GM12865 (cell line): ENCODE measurements at regions not wholly inside any gene's neighbourhood (a gene's known extent, or its start where the extent isn't known, plus 50 kb on each side); places are given as distances from the start of the nearest gene placed in this dataset.

Source experiments
- DNase-seq: peaks from one replicate; pipeline ENCODE4 v3.0.0; 2010; ENCODE audit warnings: low read depth
- H3K4me3 ChIP-seq: 2 replicates; pipeline ENCODE4 v1.5.1; 2011; ENCODE audit warnings: mild to moderate bottlenecking, low read depth, low read length, control low read depth
- TF ChIP-seq, protein P1 (sequence below): IDR thresholded peaks from 2 replicates; pipeline ENCODE4 v1.5.1; 2011; ENCODE audit warnings: low read length, control low read depth, low read depth, inconsistent platforms; ENCODE audit not compliant: insufficient read depth; ENCODE audit errors: missing control alignments

DNA sequence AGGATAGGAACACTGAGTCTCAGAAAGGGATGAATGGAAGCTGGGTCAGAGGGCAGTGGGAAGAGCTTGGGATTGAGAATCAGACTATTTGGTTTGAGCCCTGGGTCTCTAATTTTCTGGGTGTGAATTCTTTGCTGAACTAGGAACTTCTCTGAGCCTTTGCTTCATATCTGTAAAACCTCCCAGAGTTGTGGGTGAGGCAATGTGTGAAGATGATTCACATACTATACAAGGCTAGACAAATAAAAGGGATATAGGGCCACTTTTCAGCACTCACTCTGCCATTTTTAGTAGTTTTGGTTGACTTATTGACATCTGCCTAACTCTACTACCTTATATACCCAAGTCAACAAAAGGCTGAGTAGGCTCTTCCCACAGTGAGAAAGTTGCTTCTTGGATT is 77.7 kb upstream of the JUN start:
- DNase-seq, result no peak
- H3K4me3 ChIP-seq, result no peak overlapping the region
- TF ChIP-seq, protein P1, sequence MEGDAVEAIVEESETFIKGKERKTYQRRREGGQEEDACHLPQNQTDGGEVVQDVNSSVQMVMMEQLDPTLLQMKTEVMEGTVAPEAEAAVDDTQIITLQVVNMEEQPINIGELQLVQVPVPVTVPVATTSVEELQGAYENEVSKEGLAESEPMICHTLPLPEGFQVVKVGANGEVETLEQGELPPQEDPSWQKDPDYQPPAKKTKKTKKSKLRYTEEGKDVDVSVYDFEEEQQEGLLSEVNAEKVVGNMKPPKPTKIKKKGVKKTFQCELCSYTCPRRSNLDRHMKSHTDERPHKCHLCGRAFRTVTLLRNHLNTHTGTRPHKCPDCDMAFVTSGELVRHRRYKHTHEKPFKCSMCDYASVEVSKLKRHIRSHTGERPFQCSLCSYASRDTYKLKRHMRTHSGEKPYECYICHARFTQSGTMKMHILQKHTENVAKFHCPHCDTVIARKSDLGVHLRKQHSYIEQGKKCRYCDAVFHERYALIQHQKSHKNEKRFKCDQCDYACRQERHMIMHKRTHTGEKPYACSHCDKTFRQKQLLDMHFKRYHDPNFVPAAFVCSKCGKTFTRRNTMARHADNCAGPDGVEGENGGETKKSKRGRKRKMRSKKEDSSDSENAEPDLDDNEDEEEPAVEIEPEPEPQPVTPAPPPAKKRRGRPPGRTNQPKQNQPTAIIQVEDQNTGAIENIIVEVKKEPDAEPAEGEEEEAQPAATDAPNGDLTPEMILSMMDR, result no peak

DNA sequence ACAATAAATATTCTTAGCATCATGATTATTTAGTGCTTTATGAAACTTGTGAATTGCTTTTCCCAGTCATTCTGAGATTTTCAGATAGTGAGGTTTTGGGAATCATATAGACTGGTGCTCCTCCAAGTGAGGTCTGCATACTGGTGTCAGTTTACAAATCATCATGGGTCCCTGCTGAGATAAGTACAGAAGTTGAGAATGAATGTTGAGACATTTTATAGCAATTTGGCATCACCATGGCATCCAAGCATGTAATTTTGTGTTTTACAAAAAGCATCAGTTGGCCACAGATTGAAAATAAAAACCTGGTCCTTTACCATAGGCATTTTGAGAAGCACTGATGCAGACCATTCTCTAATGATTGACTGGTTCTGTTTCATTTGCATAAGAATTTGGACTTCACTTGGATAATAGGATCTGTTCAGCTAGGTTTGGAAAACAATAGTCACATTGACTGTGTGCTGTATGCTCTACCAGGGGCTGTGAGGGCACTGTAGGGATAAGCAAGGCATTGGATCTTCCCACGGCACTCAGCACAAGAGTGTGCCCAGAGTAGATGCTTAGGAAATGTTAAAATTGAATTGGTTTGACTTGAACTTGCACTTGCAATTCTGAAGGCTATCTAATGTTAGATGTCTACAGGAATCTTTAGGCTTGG is 79.0 kb upstream of the JUN start:
- TF ChIP-seq, protein P1, result no peak
- H3K4me3 ChIP-seq, result no peak overlapping the region
- no peak for DNase-seq

DNA sequence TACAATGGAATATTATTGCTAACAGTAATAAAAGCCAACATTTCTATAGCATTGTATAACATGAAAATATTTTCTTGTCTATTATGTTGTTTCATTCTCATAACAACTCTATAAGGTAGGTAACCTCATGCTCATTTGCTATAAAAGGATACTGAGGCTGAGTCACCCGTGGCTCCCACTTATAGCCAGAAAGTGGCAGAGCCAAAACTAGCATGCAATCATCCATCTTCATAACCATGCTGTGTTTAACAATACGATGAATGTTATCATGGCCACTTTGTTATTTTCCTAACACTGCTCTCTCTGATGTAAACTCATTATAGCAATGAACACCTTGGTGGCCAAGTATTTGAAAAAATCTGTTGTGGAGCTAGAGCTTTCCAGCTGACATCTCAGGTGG is 80.8 kb upstream of the JUN start:
- TF ChIP-seq, protein P1, result no peak
- H3K4me3 ChIP-seq, result no peak overlapping the region
- DNase-seq, result no peak

DNA sequence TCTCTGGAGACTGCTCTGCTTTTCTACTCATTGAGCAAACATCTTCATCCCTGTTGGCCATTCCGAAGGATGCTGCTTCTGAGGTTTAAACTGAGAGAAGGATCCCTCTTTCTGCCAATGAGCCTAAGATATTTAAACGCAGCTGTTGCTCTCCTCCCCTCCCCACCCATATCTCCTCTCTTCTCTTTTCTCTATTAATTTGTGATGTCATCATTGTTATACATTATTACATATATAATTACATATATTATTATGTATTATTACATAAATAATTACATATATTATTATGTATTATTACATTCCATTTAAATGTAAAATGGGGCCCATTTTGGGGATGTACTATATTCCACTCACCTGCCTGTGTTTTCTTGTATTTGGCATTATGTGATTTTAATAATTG is 82.7 kb upstream of the JUN start:
- no peak for DNase-seq

DNA sequence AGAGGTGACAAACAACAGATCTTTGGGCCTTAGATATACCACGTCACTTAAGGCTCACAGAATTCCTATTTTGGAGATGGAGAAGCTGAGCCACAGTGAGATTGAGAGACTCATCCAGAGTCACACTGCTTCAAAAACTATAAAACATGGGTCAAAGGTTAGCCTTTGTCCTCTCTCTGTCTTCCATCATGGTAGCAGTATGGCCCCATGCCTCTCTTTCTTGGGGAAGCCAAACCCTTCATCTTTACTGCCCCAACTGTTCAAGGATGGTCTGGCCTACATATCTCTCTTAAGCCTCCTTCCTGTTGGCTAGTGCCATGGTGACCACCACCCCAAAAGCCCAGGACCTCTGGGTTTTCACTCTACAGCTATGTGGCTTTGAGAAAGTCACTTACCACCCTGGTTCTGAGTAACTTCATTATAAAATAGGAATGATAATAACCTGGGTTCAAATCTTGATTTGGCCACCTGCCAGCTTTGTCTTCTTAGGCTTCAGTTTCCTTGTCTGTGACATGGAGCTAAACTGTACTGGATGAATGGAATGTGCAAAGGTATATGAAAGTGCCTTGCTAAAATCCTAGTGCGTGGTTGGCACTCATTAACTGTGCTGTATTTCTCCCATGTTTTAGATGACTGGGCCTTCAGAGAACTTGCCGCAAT is 85.9 kb upstream of the JUN start:
- TF ChIP-seq, protein P1, result no peak
- no peak for DNase-seq
- H3K4me3 ChIP-seq, result no peak overlapping the region

More for the DNA sequence above, 82.7 kb upstream of the JUN start:
- TF ChIP-seq, protein P1, result no peak
- H3K4me3 ChIP-seq, result no peak overlapping the region

DNA sequence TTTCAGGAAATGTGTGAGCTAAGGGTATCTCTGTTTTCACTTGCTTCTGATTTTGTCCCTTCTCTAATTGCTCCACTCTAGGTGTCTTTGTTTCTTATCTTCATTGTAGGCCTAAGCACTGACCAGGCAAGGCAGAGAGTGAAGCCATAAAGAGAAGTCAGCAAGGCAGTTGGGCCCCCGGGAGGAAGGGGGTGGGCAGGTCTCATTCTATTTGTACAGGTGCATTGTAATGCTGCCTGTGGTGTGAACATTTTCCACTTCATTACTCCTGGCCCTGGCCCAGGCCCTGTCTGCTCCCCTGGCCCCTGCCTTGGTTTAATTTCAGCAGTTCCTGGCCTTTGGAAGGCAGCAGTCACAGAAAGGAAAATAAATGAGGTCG is 86.4 kb upstream of the JUN start:
- H3K4me3 ChIP-seq, result no peak overlapping the region
- TF ChIP-seq, protein P1, result no peak
- no peak for DNase-seq

DNA sequence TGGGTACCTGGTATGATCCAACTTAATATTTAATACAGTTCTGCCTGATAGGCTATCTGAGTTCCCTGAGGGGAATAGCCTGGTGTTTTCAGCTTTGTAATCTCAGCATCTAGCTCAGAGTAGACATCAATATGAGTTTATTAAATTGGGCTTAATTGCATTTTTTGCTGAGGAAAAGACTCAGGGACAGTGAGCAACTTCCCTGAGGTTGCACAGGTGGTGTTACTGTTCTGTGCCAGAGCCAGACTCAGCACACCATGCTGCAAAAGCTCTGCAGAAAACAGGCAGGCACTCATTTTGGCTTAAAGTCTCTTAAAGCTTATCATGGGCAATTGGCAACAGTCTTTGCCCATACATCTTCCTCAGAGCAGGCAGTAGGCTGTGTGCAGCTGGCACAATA is 90.5 kb upstream of the JUN start:
- no peak for DNase-seq
- TF ChIP-seq, protein P1, result no peak
- H3K4me3 ChIP-seq, result no peak overlapping the region
